HepG2 (cell line): ENCODE measurements at regions not wholly inside any gene's neighbourhood (a gene's known extent, or its start where the extent isn't known, plus 50 kb on each side); places are given as distances from the start of the nearest gene placed in this dataset.

ENCODE experiments used
- ATAC-seq: fragments of 200-7000 bp; cut with Tn5 transposase; 3 replicates; pipeline ENCODE4 v1.9.1; 2020; ENCODE audit warnings: mild to moderate bottlenecking, moderate library complexity
- BruUV-seq: library from RNA; stranded (reverse); fragments of 400-500 nt; replicated peaks from 2 replicates; lab custom pipeline; 2021; lab: Mats Ljungman, UMichigan
- CTCF ChIA-PET: fragments of 300-600 bp; formaldehyde crosslinking; extraction: SDS; loops from one replicate; lab custom pipeline; 2021; ENCODE audit warnings: low total read pairs, inconsistent platforms, low intra/inter-chr PET ratio; lab: Yijun Ruan, JAX
- POLR2A ChIA-PET: fragments of 350-600 bp; sonication (Branson Sonifier 250); formaldehyde crosslinking; loops from one replicate; lab custom pipeline; 2020; ENCODE audit warnings: antibody characterized with exemption, inconsistent platforms; lab: Yijun Ruan, JAX
- DNase-seq: peaks from one replicate; pipeline ENCODE4 v3.0.0-alpha.2; 2015; ENCODE audit warnings: low spot score
- FAIRE-seq: peaks from 3 replicates; lab custom pipeline; 2011; peaks lifted over from hg19 to GRCh38; lab: Jason Lieb, UNC
- H2AFZ ChIP-seq: one replicate; pipeline ENCODE4 v1.6.1; 2011; ENCODE audit warnings: low read length, inconsistent platforms
- H3K27ac ChIP-seq: fragments of 300-600 bp; 3 replicates; pipeline ENCODE4 v1.8.0; 2011; ENCODE audit warnings: mixed run types, mild to moderate bottlenecking, mixed read lengths, low read length, inconsistent platforms; ENCODE audit not compliant: insufficient read depth; ENCODE audit errors: extremely low read length
- H3K27me3 ChIP-seq, 2 experiments: fragments of 200-600 bp in 1 of 2; 2 replicates in 1 of 2; 3 replicates in 1 of 2; pipeline versions ENCODE4 v1.6.0 to v1.8.0; 2011; ENCODE audit warnings: low read length in 2 of 2, mild to moderate bottlenecking in 2 of 2, moderate library complexity in 2 of 2, inconsistent platforms in 1 of 2; ENCODE audit not compliant: insufficient read depth in 2 of 2, control insufficient read depth in 1 of 2
- H3K36me3 ChIP-seq, 2 experiments: fragments of 200-600 bp in 1 of 2; replicated peaks in 1 of 2; 2 replicates in 1 of 2; 3 replicates in 1 of 2; pipeline versions ENCODE4 v1.5.1 to v1.8.0; 2011; ENCODE audit warnings: low read length in 2 of 2, inconsistent platforms in 1 of 2; ENCODE audit not compliant: insufficient read depth in 2 of 2, control insufficient read depth in 1 of 2
- H3K4me1 ChIP-seq: 2 replicates; pipeline ENCODE4 v1.5.1; 2012; ENCODE audit warnings: low read length, inconsistent platforms; ENCODE audit not compliant: insufficient read depth
- H3K4me2 ChIP-seq: 2 replicates; pipeline ENCODE4 v1.6.0; 2011; ENCODE audit warnings: low read depth, low read length, inconsistent platforms
- H3K4me3 ChIP-seq, 3 experiments: fragments of 200-600 bp in 1 of 3; sonication (generic), shearing (Covaris generic) in 1 of 3; replicated peaks in 1 of 3; 2 replicates each; pipeline ENCODE4 v1.5.1; 2011 to 2016; ENCODE audit warnings: low read length in 3 of 3, inconsistent platforms in 2 of 3, low read depth in 2 of 3, mild to moderate bottlenecking in 2 of 3, control low read depth in 1 of 3, mixed read lengths in 1 of 3; ENCODE audit not compliant: insufficient read depth in 1 of 3
- H3K79me2 ChIP-seq: one replicate; pipeline ENCODE4 v1.6.1; 2011; ENCODE audit warnings: low read length, inconsistent platforms; ENCODE audit not compliant: insufficient read depth
- H3K9ac ChIP-seq: 2 replicates; pipeline ENCODE4 v1.6.0; 2011; ENCODE audit warnings: mild to moderate bottlenecking, low read depth, low read length, inconsistent platforms; ENCODE audit not compliant: insufficient read depth
- H3K9me3 ChIP-seq: 2 replicates; pipeline ENCODE4 v1.5.1; 2012; ENCODE audit warnings: mild to moderate bottlenecking, low read length
- H4K20me1 ChIP-seq: 2 replicates; pipeline ENCODE4 v1.6.0; 2011; ENCODE audit warnings: inconsistent platforms, mild to moderate bottlenecking, low read length, moderate library complexity; ENCODE audit not compliant: insufficient read depth
- CENPT ChIP-seq: sonication (generic); formaldehyde crosslinking; IDR thresholded peaks from 2 replicates; pipeline ENCODE4 v1.8.0; 2022; ENCODE audit warnings: low read depth, mild to moderate bottlenecking, moderate library complexity, missing genetic modification reagents
- CHCHD3 ChIP-seq: sonication (generic); formaldehyde crosslinking; IDR thresholded peaks from 2 replicates; pipeline ENCODE4 v1.8.0; 2022; ENCODE audit warnings: mild to moderate bottlenecking, missing genetic modification reagents, moderate library complexity
- FOXC1 ChIP-seq: sonication (generic); formaldehyde crosslinking; IDR thresholded peaks from 2 replicates; pipeline ENCODE4 v1.8.0; 2022; ENCODE audit warnings: mild to moderate bottlenecking, missing genetic modification reagents, borderline replicate concordance
- HNRNPL ChIP-seq: fragments of 200-400 bp; formaldehyde crosslinking; IDR thresholded peaks from 2 replicates; pipeline ENCODE4 v1.6.1; 2017; ENCODE audit warnings: mild to moderate bottlenecking, low read depth, low read length
- ONECUT2 ChIP-seq: sonication (generic); formaldehyde crosslinking; IDR thresholded peaks from 2 replicates; pipeline ENCODE4 v1.4.0; 2020; ENCODE audit warnings: missing genetic modification reagents
- RELA ChIP-seq: sonication (generic); formaldehyde crosslinking; IDR thresholded peaks from 2 replicates; pipeline ENCODE4 v1.4.0; 2020; ENCODE audit warnings: missing genetic modification reagents
- YY1 ChIP-seq: IDR thresholded peaks from 2 replicates; pipeline ENCODE4 v1.6.1; 2011; ENCODE audit warnings: low read length, low read depth, moderate library complexity, mild to moderate bottlenecking; ENCODE audit not compliant: insufficient read depth, insufficient replicate concordance
- ZFYVE20 ChIP-seq: sonication (generic); formaldehyde crosslinking; IDR thresholded peaks from 2 replicates; pipeline ENCODE4 v1.8.0; 2023; ENCODE audit warnings: low read depth, mild to moderate bottlenecking, moderate library complexity, missing genetic modification reagents, borderline replicate concordance
- ZNF225 ChIP-seq: sonication (generic); formaldehyde crosslinking; IDR thresholded peaks from 2 replicates; pipeline ENCODE4 v1.4.0; 2020; ENCODE audit warnings: mild to moderate bottlenecking, missing genetic modification reagents
- ZNF232 ChIP-seq: sonication (generic); formaldehyde crosslinking; IDR thresholded peaks from 2 replicates; pipeline ENCODE4 v1.4.0; 2020; ENCODE audit warnings: missing genetic modification reagents, borderline replicate concordance
- ZNF280B ChIP-seq: sonication (generic); formaldehyde crosslinking; IDR thresholded peaks from 2 replicates; pipeline ENCODE4 v1.5.0; 2020; ENCODE audit warnings: missing genetic modification reagents, mild to moderate bottlenecking, borderline replicate concordance
- ZNF281 ChIP-seq: sonication (generic); formaldehyde crosslinking; IDR thresholded peaks from 2 replicates; pipeline ENCODE4 v1.4.0; 2020; ENCODE audit warnings: missing genetic modification reagents, borderline replicate concordance
- ZNF451 ChIP-seq: sonication (generic); formaldehyde crosslinking; IDR thresholded peaks from 2 replicates; pipeline ENCODE4 v1.5.0; 2020; ENCODE audit warnings: mild to moderate bottlenecking, missing genetic modification reagents
- ZNF468 ChIP-seq: sonication (generic); formaldehyde crosslinking; IDR thresholded peaks from 2 replicates; pipeline ENCODE4 v1.8.0; 2022; ENCODE audit warnings: mild to moderate bottlenecking, moderate library complexity, missing genetic modification reagents
- ZNF530 ChIP-seq: sonication (generic); formaldehyde crosslinking; IDR thresholded peaks from 2 replicates; pipeline ENCODE4 v1.5.0; 2020; ENCODE audit warnings: low read depth, mild to moderate bottlenecking, missing genetic modification reagents
- ZNF576 ChIP-seq: sonication (generic); formaldehyde crosslinking; IDR thresholded peaks from 2 replicates; pipeline ENCODE4 v1.4.0; 2020; ENCODE audit warnings: mild to moderate bottlenecking, missing genetic modification reagents
- ZNF598 ChIP-seq: sonication (generic); formaldehyde crosslinking; IDR thresholded peaks from 2 replicates; pipeline ENCODE4 v1.5.1; 2020; ENCODE audit warnings: mild to moderate bottlenecking, missing genetic modification reagents, borderline replicate concordance
- ZNF766 ChIP-seq: sonication (generic); formaldehyde crosslinking; IDR thresholded peaks from 2 replicates; pipeline ENCODE4 v1.5.0; 2020; ENCODE audit warnings: missing genetic modification reagents, borderline replicate concordance
- WGBS: methylation state at CpG from one replicate; pipeline ENCODE4 v1.1.6; 2017; ENCODE audit warnings: low lambda C conversion rate; 5-methylcytosine and 5-hydroxymethylcytosine counted together
- in situ Hi-C: cut with HindIII; loops from 2 replicates; pipeline ENCODE4 v1.10.0; 2017; ENCODE audit warnings: low pct_unique_long_range_greater_than_20kb; ENCODE audit not compliant: extremely low pct_ligation_motif_present
- intact Hi-C: fragments of 100-400 bp; cut with micrococcal nuclease; formaldehyde crosslinking; loops from one replicate; pipeline ENCODE4 v1.10.0; 2022; ENCODE audit not compliant: unreplicated experiment

GRCh38 chr2:8608411-8608954 is 73.4 kb upstream of the ID2 start (continued):
- no peak for TF ChIP-seq YY1
- no peak for TF ChIP-seq ZNF280B (CRISPR knock-in tag)
- TF ChIP-seq, all 625 proteins: peak for 0

GRCh38 chr2:8609357-8609811 is 72.5 kb upstream of the ID2 start:
- FAIRE-seq, result peak; percentile 94
- TF ChIP-seq ZNF232 (peak; percentile 96), ZNF766 (CRISPR knock-in tag) (0 out of 2 replicates have a peak, but pooled peaks have one; percentile 74), ZNF225 (CRISPR knock-in tag) (no peak), CENPT (CRISPR knock-in tag) (no peak), ZNF598 (no peak), RELA (peak; percentile 72; the same call in 1 of the 2 replicates), CHCHD3 (no peak), ONECUT2 (CRISPR knock-in tag) (peak; percentile 41; the same call in 1 of the 2 replicates), ZNF281 (CRISPR knock-in tag) (peak; percentile 93), ZFYVE20 (CRISPR knock-in tag) (no peak), FOXC1 (CRISPR knock-in tag) (peak; percentile 37; the same call in 1 of the 2 replicates), HNRNPL (no peak), ZNF451 (CRISPR knock-in tag) (no peak; the same call in 1 of the 2 replicates), ZNF576 (CRISPR knock-in tag) (no peak), ZNF530 (no peak), ZNF468 (CRISPR knock-in tag) (no peak)

More at GRCh38 chr2:8609357-8609811, 72.5 kb upstream of the ID2 start:
- Histone ChIP-seq H3K9me3 (no peaks in the 10 kb centered on the region; the same call in 1 of the 2 replicates), H3K4me1 (peaks cover 90% of the 10 kb centered on the region), H2AFZ (no peak overlapping the region), H3K4me3 (no peak overlapping the region; a peak in 1 of 6 replicates), H3K4me2 (peak overlapping the region; percentile 44), H3K27ac (peak overlapping the region; percentile 68), H4K20me1 (no peaks in the 10 kb centered on the region), H3K36me3 (no peaks in the 10 kb centered on the region), H3K79me2 (no peaks in the 10 kb centered on the region), H3K9ac (peak overlapping the region; percentile 20; the same call in 1 of the 2 replicates), H3K27me3 (no peaks in the 10 kb centered on the region)
- 15% methylated on average over 5 of the region's 5 CpGs for WGBS
- no TSS peak for BruUV-seq
- ChIA-PET CTCF (interaction anchor here (0.9 kb wide), 1 partner anchor 74 kb away, joined by 4 read pairs; no protein-coding TSS in a partner anchor), POLR2A (interaction anchor here (0.8 to 10.8 kb wide), 7 partner anchors 10 to 75 kb away, joined by 3 to 206 read pairs (median 5); partner anchors contain the start of gene ID2)
- intact Hi-C loops, result loop anchor here (1.0 to 5.0 kb wide), 2 partner anchors 37 to 72 kb away; no protein-coding TSS in a partner anchor
- peak; percentile 58 for ATAC-seq
- peak; percentile 98 for DNase-seq
- in situ Hi-C loops, result no loop called here
